Right forelimb (tissue), 1 donor: ENCODE measurements at regions not wholly inside any gene's neighbourhood (a gene's known extent, or its start where the extent isn't known, plus 50 kb on each side); places are given as distances from the start of the nearest gene placed in this dataset.

Experiments
- DNase-seq: peaks from one replicate; pipeline ENCODE4 v3.0.0-alpha.2; 2018

DNA sequence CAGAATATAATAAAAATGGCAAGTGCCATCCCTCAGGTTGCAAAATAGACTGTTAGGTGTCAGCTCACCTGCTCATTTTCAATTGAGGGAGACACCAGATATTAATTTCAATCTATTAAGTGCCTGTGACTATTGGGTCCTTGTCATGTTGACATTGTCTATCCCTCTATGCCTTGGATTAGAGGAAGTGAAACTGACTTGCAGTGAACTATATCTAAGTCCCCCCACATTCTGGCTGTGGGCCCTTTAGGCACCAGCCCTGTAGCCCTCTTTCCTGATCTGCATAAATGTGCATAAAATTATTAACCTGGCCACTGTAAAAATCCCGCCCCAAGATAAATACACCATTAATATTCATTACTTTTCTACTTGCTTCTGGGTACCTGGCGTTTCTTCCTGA is 293.0 kb upstream of the CLNK start:
- DNase-seq = no peak

DNA sequence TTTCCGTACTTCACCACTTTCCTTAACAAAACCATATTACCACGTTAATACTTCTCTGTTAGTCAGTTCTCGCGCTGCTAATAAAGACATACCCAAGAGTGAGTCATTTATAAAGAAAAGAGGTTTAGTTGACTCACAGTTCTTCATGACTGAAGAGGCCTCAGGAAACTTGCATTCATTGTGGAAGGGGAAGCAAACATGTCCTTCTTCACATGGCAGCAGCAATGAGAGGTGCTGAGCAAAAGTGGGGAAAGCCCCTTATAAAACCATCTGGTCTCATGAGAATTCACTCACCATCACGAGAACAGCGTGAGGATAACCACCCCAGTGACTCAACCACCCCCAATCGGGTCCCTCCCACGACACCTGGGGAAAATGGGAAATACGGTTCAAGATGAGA is 289.8 kb upstream of the CLNK start:
- DNase-seq = no peak

DNA sequence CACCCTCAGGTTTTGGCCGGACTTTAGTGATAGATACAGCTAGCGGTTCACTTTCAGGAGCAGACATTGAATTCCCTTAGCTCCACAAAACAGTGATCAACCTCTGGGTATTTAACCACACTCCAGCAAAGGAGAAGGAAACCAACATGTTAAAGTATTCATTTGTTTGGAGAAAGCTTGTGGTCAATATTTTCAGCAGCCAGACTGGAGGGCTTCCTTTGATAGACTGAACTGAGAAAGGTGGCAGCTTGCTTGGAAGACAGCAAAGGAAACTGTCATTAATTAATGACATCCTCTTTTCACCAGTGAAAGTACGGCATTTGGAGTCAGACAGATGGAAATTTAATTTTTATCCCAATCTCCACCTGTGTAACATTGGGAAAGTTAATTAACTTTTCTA is 289.1 kb upstream of the CLNK start:
- DNase-seq = no peak

DNA sequence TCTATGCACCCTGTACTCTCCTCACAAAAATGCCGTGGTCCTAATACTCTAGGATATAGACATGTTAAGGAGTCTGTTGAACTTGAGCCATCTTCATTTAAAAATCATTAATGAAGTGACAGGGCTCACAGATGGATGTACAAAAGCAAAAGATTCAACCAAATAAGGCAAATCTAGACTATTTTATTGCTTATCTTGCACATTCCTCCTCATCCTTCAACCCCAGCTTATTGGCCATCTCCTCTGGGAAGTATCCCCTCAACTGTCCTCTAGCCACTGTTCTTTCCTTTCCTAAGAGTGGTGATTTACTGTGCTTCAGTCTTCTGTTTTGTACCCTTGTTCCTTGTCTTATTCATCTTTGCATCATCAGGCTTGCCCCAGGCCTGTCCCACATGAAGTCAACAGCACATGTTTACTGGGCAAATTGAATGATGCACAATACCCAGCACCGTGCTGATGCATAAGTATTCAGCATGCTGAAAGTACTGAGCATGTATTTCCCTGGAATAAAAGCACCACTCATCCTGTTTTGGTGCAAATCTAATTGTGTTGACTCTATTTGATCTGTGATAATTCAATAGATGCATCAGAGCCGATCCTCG is 287.3 kb upstream of the CLNK start:
- no peak for DNase-seq

DNA sequence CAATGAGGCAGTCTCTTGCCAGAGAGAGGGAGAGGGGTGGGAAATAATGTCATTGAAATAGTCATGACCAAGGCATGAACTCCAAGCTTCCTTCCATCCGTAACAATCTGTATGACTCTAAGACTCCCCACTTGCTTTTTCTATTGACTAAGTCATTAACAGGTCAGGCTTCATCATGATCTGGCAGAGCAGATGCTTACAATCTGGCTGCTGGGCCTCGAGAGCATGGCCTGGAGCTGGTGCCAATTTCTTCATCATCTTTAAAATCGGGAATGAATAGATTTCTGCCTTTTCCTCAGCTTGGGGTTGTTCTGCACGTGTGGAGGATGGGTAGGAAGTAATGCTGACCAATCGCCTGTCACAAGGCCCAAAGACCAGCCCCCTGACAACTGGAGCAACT is 280.6 kb upstream of the CLNK start:
- no peak for DNase-seq

DNA sequence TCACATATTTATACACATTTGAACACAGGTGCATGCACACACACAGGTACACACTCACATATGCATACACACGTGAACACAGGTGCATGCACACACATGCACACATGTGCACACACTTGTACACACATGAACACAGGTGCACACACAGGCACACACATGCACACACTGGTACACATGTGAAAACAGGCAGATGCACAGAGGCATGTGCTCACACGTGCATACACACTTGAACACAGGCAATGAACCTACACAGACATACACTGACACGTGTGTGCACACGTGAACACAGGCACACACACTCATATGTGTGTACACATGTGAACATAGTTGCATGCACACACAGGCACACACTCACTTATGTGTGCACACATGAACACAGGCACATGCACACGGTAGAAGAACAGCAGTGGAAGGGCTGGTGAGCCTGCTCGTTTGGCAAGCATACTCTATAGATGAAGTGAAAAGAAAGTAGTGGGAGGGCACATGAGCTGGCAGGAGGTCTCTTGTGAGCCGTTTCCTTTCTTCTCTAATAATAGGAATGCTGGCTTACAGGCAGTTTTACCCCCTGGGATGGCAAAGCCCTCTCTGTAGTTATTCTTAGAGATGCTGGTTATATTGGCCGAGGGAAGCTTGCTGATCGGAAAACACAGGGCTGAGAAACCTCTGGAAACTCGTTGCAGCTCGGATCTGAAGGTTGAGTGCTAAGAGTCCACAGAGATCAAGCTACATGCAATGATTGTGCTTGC is 279.6 kb upstream of the CLNK start:
- no peak for DNase-seq

DNA sequence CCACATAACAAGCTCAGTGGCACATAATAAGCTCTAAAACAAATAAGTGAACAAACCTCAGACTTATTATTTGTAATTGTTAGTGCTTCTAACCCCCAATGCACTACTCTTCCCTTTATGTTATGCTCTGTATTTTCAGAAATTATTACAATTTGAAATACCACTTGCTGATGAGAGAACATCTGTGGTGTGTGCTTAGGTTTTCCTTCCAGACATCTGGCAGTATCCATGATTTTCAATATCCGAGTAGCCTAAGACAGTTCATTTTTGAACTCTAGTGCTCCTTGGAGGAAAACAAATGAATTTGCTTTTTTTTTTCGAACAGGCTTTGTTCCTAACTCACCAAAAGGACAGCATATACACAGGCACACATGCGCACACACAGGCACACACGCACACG is 278.7 kb upstream of the CLNK start:
- no peak for DNase-seq

DNA sequence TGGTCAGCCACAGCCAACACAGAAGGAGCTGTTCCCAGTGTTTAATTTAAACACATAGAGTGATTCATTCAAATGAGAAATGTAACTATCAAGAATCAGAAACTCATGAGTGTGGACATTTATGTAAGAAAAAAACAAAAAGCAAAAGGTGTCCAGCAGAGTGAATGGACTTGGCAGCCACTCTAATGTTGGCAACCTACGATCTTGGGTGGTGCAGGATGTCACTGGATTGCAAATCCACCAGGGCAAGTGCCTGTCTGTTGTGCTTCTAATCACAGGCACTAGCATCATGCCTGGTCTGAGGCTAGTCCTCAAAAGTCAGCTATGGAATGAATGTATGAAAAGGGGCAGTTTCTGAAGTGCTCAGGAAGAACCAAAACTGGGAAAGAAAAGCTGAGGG is 277.7 kb upstream of the CLNK start:
- no peak for DNase-seq

DNA sequence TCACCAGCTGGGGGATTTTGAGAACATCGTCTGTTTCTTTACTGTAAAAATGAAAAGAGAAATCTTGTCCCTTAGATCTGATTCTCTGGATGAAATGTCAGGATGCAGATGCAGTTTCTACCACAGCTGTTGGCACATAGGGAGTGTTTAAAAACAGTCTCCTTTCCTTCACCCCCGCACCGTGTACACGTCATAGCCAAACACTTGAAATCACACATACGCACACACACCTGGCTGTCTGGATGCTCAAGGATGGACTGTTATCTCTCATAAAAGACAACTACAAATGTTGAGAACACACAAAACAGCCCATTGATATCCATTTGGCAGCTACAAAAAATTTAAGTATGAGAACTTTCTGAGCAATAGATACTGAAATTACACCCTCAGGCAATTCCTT is 275.8 kb upstream of the CLNK start:
- DNase-seq = no peak

DNA sequence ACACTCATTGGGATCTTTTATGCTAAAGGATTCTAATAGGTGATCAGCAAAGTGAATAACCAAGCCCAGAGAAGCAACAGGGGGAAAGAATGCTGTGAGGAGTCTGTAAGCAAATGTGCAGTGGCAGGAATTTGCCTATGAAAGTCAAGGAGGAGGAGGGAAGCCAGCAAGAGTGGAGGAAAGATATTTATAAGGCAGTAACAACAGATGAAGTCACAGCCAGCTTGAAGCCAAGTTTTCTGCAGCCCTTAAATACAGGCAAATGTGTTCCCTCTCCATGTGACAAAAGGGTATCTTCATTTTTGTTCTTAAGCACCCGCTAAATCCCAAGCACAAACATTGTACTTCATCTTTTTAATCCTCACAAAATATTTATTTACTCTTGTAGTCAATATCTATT is 275.0 kb upstream of the CLNK start:
- no peak for DNase-seq

DNA sequence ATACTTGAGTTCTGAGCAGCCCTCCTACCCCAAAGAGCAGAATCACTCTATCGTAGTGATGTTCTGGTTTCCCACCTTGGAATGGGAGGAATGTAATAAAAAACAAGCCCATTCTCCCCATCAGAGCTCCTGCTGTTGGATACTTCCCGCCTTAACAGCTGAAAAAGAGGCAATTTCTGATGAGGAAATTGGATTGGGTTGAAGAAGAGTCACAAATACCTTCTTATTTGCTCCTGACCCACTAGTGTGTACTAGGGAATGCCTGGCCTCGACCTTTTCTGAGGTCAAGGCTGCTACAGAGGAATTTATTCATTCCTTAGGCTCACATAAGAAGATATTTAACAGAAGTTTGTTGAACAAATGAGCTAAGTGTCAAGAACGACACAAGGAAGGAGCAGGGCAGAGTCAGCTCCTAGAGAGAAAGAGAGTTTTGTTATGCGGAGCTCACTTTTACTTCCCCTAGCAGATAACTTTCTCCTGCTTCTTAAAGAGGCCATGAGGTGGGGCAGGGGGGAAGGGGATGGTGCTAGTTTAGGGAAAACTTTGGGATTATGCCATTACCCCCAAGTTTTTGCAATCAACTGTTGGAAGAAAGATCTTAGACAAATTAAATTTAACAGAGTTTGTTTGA is 273.8 kb upstream of the CLNK start:
- DNase-seq = no peak

DNA sequence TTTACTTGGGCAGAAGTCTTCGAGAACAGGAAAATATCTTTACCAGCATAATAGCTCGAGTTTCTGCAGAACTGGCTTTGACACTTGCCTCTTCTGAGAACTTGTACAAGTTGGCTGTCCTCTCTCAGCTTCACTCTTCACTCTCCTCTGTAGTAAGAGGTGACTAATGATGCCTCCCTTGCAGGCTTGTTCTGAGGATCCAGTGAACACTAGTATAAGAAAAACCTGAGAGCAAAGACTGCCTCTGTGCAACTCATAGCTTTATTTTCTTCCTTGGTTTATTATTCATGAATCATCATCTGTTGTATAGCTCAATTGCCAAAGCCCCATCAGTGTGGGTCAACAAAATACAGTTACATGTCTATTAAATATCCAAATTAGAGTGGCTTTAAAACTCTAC is 266.7 kb upstream of the CLNK start:
- no peak for DNase-seq

DNA sequence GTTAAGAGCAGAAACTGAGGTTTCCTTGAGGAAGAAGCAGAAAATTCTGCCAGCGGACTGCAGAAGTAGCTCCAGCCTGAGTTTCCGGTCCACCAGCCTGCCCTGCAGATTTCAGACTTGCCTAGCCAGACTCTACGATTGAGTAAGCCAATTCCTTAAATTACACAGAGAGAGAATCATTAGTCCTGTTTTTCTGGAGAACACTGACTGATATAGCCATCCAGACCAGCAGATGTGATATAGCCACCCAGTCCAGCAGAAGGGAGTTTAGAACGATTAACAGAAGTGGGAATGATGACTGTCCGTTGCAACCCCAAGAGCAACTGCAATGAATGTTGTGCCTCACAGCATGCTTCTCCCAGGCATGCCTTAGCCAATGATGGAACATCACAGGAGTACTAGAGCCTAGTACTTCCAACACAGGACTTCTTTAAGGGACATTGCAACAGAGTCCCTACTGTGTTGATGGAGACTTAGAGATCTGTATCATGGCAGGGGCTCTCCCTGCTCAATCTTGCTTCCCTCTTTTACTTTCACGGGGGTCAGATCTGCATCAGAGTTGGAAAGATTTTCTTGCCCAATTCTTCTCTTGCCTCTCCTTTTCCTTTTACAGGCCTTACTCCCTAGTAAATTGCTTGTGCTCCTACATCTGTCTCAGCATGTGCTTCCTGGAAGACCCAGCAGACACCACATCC is 264.6 kb upstream of the CLNK start:
- DNase-seq = no peak

DNA sequence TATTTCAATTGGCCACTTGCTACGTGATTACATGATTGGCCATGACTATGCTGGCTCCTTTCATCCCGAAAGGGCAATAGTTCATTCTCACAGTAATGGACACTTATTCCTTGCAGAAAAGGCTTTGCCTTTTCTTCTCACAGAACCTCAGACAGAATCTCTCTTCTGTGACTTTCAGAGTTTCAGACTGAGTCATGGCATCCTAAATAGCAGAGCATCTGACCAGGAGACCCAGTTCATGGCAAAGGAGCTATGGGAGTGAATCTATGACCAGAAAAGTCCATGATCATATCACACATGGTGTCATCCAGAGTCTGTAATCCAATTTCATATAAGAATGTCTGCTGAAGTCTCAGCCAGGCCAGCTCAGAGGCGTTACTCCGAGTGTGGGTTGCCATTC is 263.3 kb upstream of the CLNK start:
- no peak for DNase-seq

DNA sequence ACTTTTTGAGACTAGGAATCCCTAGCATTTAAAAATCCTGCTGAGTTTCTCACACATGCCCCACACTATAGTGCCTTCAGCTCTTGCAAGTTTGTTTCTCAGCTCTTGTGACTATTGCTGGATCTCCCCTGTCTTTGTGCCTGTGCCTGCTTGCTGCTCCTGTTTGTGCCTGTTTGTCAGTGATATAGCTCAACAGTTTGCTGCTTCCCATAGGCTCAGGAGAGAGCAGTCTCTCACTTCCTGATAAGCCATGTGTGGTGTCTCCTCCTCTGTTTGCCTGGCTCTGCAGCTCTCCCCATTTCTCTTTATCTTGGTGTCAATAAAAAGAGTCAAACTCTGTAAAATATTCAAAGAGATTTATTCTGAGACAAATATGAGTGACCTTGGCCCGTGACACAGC is 259.8 kb upstream of the CLNK start:
- DNase-seq = no peak

DNA sequence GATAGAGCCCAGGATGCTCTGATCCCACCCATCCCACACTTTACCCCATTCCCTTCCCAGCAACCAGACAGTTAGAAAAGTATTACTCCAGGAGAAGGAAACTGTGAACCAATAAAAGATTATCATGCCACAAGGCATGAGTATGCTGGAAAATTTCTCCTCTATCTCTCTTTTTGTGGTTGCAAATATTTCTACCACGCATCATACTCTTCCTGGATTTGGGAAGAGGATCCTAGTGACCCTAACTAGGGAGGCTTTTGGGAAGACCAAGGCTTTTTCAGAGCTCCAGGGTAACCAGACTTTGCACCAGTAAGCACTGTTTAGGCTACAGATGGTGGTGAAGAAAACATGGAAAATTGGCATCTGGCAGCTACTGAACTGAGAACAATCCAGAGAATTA is 257.6 kb upstream of the CLNK start:
- DNase-seq = no peak

DNA sequence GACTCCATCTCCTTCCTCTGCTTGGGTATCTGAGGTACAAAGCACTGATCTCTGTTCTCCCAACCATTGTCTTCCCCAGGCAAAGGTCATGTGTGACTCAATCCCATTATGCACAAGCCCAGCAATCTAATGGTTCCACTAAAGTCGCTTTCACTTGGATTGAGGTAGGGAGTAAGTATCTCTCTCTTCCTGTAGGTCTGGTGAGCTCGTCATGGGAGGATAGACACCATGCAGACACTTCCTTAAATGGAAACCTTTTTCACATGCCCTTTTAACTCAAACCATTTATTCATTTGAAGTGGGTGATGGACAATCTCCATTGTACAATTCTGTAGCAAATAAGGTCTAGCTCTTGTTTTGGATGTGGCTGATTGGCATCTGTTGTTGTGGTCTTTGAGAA is 245.2 kb upstream of the CLNK start:
- DNase-seq = no peak

DNA sequence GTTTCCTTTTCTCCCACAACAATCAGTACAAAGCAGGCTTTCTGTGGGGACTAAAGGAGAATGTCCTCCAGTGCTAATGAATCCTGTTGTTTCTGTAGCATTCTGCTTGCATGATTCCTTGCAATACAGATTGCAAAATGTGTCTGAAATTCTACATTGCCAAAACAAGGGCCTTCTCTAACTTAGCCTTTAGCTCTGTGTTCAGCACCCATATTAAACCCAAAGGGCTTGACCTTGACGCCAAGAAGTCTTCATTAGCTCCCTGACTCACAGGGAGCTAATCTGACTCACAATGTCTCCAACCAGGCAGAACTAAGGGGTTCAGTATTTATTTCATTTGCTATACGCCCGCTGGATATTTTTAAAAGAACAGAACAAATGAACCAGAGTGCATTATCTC is 241.4 kb upstream of the CLNK start:
- DNase-seq = no peak

DNA sequence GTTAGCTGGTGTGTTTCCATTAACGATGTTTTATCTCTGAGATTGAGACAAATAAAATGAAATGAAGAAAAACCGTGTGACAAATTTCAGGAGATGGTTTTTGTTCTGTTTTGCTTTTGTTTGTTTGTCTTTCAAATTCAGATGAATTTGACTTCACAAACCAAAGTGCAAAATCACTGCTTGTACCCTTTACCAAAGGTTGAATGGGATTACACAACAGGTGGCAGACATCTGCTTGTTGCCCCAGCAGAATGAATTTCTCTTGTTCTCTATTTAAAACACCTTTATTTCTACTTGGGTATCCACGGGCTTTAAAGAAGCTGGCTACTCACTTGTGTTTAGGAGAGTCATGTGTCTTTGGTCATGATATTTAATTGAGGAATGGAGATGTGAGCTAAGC is 239.7 kb upstream of the CLNK start:
- DNase-seq = no peak

DNA sequence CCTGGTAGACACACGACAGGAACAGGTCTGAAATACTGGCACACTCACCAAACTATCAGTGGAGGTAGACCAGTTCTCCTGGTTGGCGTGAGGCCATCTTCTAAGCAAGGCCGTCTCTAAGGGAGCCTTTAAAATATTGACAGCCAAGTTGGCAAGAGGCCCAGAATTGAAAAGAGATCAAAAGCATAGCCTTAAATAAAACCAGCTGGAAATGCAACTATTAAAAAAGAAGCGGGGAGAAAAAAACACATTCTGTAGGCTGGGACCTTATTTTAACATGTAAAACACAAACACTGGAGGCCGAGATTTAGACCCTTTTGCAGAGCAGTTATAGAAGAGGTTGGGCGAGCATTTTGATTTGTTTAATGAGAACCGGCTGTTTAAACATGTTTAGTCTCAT is 233.0 kb upstream of the CLNK start:
- no peak for DNase-seq

DNA sequence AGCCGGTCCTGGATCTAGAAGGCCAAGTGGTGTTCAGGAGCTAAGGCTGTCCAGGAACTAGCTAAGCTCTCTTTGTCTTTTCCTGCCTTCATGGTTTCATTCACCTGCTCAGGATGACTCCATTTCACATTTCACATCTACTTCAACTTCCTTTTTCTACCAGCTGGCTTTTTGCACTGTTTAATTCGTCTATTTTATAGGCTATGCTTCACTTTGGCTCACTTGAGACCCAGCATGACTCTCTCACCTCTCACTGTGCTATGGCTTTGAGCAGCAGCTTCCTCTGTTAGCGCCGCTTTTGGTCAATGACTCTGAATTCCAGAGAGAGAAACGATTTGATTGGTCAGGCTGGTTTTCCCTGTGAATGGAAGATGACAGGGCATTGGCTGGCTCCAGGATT is 213.5 kb upstream of the CLNK start:
- DNase-seq = no peak

DNA sequence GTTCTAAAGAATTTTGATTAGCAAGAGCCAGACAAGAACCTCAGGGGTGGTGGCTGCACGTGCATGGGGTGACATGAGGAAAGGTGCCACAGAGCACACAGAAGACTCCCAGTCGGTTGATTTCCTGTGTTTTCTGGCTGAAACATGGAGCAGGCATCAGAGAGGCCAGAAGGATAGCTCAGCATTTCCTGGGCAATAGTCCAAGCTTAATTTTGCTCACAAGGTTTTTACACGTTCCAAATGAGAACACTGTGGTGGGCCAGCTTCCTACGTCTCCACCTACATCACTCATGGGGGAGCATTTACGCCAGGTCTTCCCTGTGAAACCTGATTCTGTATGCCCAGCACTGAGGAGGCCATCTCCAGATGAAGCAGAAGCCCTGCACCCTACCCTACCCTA is 212.5 kb upstream of the CLNK start:
- DNase-seq = no peak

DNA sequence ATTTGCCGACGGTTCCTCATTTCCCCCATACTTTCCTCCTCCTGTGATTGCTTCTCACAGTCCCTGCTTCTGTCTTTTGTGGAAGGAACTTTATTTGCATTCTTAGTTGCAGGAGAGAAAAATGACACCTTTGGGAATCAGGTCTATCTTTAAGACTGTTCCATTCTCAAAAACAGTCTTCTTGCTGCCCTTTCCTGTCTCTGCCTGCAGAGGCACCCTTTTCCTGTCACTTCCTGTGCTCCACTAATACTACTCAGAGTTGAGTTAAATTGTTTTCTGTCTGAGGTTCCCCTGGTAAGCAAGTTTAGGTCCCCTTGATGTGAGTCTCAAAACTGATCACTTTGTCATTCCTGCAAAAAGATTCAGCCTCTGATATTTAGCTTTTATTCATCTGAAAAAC is 208.8 kb upstream of the CLNK start:
- no peak for DNase-seq

DNA sequence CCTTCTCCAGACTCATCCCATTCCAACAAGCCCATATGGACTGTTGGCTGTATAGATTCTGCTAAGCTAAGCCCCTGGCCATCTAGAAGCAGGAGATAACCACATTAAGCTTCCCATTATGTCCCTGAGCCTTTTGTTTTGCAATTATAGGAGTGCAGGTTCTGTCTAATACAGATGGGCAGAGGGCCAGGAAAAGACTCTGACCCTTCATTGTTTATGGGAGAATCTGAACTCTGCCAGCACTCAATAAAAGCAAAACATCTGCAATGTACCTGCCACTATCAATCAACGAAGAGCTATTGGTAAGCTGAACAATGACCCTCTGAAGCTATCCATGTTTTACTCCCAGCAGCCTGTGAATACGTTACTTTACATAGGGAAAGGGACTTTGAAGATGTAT is 207.3 kb upstream of the CLNK start:
- DNase-seq = no peak
